HG02571 (cell line): ENCODE measurements at regions not wholly inside any gene's neighbourhood (a gene's known extent, or its start where the extent isn't known, plus 50 kb on each side); places are given as distances from the start of the nearest gene placed in this dataset.

Experiments used
- ATAC-seq: cut with Tn5 transposase; IDR thresholded peaks from one replicate; pipeline ENCODE4 v1.9.1; 2021; ENCODE audit warnings: mild to moderate bottlenecking, moderate library complexity; ENCODE audit not compliant: unreplicated experiment

- ATAC-seq: no peak
These were observed 262.9 kb downstream of the TDRD15 start for GRCh38 chr2:21386666-21387065.

DNA sequence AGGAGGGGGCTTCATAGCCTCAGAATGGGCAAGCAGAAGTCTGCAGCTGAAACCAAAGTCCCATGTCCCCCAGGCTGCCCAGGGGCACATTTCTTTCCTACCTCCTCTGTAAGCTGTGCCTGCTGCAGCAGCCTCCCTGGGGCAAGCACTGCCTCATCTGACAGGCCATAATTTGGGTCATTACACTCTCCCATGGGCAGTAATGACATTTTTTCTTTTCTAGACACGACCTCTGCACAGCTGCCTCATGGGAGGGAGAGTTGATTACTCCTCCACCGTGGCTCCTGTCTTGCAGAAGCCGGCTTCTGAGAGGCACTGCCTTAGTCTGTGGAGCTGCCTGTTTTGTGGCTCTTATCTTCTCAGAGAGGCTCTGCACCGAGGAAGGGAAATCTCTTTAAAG is 268.9 kb downstream of the TDRD15 start:
- ATAC-seq: no peak

DNA sequence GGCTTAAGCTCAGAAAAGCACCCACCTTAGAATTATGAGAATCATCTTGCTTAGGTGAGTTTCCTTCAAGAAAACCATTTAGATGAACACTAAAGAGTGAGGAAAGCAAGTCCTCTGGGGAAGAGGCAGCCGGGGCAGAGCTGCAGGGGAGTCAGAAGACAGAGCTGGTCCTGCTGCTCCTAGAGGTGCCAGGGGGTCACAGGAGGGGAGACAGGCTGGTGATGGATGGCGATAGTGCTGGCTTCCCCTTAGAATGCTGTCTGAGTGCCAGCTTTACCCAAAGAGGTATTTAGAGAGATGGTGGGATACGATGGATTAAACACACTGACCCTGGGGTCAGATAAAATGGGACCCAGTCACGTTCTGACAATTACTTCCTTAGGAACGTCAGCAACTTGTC is 269.4 kb downstream of the TDRD15 start:
- no peak for ATAC-seq

DNA sequence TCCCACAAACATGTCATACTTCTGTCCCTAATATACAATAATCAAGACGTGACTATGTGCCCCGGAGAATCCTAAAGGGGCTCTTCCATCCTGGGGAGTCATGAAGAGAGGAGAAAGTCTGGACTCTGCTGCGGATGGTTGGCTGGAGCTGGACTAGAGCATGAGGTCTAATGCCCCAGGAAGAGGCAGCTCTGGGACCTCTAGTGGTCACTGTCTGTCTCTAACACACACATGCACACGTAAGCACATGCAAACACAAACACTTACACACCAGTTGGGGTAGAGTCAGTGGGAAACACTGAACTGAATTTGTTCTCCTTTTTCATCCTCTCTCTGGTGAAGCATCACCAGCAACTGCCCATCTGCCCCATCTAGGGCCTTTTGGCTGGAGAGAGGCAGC is 271.6 kb downstream of the TDRD15 start:
- no peak for ATAC-seq

DNA sequence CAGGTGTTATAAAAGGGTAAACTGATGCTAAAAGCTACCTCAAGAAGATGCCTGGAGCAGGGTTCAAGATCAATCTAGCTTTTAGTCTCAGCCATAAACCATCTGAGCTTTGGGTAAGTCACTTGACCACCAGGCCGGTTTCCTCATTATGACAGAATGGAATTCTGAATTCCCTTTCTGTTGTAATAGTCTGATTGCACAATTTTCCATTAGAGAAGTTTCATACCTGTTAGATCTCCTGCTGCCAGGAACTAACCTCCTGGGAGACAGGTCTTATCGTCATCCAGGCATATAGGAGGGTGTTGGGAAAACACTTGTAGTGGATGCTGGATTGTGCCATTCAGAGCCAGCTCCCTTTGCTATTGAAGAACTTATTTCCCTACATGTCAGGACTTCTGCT is 272.5 kb downstream of the TDRD15 start:
- no peak for ATAC-seq

DNA sequence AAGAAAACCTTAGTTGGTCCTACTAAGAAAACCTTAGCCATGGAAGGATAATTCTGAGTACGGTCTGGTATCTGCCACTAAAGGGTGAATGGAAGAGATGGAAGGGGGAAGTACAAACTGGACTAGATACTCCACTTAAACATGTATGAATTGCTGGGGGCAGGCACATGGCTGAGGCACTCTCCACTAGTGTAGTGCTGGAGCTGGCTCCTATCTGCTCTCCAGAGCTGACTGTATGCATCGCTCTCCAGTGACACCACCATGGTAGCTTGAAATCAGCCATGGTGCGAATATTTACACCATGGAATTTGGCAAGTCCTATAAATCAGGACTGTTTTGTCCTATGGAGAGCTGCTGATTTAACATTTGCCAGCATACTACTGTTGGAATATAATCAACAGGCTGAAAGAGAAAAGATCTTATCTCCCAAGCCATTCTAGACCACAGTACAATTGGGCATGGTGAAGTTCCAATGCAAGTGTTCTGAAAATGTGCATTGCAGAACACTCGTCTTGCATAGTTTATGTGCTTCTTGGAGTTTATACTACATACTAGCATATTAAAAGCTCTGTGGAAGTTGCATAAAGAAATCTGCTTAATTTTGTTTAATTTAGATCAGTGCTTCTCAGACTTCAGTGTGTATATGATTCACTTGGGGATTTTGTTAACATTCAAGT is 277.4 kb downstream of the TDRD15 start:
- ATAC-seq: no peak

- no peak for ATAC-seq
These were observed 280.4 kb downstream of the TDRD15 start for GRCh38 chr2:21404137-21404536.

DNA sequence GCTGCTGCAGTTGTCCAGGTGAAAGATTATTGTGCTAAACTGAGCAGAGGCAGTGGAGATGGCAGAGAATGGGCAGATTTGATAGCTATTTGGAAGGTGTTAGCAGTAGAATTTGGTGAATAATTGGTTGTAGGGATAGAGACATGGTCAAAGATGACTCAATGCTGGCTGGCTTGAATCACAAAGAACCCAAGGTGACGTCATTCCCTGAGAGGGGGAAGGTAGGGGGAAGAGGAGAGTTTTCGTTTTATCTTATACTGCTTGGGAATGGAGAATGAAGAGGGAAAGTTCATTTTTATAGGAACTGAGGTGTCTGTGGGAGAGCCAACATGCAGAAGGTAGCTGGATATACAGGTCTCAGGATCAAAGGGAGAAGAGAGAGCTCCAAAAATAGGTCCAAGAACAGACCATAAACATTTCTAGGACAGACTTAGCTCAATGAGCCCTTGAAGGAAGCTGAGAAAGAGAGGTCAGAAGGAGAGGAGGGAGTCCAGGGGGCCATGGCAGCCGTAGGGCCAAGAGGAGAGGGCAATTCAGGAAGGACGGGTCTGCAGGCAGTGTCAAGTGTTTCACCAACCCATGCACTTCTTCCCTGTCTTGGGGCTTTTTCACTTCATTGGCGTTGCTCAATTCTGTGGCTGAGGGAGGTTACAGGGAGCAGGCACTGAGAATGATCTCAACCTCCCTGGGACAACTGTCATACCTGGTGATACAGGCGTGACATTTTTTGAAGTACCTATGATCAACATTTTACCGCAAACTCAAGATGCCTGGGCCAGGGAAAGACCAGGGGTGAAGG is 281.3 kb downstream of the TDRD15 start:
- no peak for ATAC-seq

DNA sequence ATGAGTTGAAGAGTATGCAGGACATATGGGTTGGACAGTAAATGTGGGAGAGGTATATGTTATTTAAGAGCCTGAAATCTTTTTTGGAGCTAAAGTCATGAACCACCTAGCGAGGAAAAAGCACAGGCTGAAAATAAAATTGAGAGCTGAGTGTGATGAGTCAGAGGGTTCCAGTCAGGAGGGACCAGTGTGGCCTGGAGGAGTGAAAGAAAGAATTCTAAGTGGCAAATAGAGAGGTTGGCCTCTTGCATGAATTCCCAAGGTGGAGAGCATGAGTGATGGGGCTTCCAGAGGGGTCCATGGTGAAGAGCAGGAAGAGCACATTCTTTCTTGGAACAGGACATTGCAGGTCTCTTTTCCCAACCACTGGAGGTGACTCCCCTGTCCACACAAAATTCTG is 282.6 kb downstream of the TDRD15 start:
- ATAC-seq: no peak

- ATAC-seq: no peak
These were observed 283.1 kb downstream of the TDRD15 start for GRCh38 chr2:21406911-21407310.

DNA sequence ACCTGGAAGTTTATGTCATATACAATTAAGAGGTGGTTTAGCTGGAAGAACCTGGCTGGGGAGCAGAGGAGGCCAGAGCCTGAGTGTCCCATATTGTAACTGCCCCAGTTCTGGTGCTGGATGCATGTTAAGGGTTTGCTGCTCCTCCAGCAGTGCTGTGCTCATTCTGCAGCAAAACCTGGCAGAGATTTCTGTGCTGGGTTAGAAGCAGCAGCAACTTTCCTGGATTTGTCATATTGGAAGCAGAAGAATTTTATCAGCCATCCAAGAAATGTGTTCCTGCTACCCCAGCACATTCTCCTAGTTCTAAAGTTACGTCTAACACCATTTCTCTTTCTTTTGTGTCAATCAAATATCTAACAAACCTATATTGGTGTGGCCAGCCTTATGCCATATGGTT is 284.1 kb downstream of the TDRD15 start:
- ATAC-seq: no peak

DNA sequence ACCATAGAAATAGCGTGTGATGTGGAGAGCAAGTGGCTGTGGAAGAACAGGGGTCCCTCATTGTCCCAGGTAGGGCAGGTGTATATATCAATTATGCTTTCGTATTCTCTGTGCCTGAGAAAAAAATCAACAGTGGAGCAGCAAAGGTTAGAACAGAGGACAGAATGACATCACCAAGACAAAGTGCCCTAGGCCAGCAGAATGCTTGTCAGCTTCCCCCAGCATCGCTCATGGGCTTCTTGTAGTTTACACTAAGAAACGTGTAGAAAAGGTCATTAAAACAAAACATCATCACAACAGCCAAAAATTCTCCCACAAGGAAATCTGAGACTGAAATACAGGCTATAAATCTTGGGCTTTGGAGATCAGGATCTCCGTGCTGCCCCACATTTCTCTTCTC is 288.0 kb downstream of the TDRD15 start:
- no peak for ATAC-seq

GRCh38 chr2:21412944-21413443 is 289.2 kb downstream of the TDRD15 start:
- ATAC-seq: no peak

GRCh38 chr2:21415234-21415633 is 291.5 kb downstream of the TDRD15 start:
- no peak for ATAC-seq

GRCh38 chr2:21416226-21416625 is 292.5 kb downstream of the TDRD15 start:
- no peak for ATAC-seq

- ATAC-seq: no peak
These were observed 294.7 kb downstream of the TDRD15 start for GRCh38 chr2:21418456-21418855.

DNA sequence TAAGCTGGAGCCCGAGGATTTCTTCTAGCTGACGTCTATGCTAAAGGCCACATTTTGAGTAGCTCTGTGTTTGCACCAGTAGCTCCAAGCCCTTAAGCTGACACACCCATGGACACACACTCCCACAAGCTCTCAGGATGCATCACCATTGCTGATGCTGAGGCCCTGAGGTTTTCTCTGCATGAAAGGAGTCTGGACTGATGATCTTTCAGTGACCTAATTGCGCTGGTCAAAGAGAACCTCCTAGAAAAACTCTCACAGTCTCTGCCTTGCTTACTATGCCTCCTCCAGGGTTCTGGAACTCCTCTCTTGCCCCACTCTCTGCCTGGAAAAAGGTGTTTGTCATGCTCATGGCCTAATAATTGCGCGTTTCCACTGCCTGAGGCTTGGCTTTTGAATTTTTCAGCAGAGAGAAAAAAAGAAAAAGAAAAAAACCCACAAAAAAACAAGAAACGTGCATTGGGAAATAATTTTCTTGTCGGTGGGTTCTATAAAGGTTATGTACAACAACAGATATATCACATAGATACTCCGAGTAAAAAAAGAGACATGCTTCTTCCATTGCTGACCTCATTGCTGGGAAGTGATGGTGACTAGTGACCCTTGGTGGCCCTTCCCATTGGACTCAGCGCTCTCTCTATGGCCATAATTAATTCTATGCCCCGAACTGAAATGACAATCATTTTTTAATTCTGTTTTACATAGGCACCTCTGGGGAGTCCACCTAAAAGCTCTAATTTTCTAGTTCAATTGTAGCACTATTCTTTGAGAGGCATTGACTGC is 297.0 kb downstream of the TDRD15 start:
- ATAC-seq: no peak

GRCh38 chr2:21422050-21422449 is 298.3 kb downstream of the TDRD15 start:
- no peak for ATAC-seq

DNA sequence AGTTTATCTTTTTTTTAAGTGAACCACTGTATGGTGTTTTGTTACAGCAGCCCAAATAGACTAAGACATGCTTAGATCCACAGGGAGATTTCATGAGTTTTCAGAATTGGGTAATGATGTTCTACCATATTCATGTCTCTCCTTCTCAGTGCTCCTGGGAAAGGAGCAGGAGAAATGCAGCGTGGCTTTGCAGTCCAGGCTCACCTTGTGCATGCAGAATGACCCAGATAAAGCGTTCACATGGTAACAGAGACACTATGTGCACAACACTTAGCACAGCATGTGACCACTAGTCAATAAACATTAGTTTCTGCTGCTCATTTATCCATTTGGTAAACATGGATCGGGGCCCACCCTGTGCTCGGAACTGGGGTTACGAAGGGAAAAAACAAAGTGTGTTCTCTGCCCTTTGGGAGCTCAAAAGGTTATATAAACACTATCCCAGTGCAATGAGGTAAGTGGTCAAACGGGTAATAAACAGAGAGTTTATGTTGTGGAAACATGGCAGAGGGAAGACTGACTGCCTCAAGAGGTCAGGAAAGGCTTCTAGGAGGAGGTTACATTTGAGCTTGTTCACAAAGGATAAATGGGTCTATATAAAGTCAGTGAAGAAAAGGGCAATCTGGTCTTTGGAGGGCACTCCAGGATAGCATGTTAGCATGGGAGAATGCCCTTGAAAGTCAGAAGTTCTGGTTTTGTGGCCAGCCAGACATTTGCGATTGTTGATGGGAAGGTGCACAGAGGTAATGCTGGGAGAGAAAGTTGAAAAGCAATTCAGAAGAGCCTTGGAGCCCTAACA is 299.2 kb downstream of the TDRD15 start:
- ATAC-seq: no peak

DNA sequence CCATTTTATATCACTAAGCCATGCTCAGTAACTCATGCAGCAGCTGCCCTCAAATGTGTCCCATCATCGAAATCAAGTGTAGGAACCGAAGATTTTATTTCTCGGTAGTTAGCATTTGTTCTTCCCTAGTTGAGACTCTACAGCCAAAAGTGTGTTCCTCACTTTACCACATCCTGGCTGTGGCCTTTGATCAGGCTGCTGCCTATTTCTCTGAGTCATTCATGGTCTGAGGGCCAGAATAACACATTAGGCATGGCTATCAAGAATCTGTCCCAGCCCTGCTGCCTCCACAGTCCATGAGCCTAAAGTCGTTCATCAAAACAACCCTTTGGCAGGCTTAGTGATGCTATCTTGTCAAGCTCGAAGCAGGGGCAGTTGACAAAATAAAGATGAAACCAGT is 300.1 kb downstream of the TDRD15 start:
- no peak for ATAC-seq

DNA sequence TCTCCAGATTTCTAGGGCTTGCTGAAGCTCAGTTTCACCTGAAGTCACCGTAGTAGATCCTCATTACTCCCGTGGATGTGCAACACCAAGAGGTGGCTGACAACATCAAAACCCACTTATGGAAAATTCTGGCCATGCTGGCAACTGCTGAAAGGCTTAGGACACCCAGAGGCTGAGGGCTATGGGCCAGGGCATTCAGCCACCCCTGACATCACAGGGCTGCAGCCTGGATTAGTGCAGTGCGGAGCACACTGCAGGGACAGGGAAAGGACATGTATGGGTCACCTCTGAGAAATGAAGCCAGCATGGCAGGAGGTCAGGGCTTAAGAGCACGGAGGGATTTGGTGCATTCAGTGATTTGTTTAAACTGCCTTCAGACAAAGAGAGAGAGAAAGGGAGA is 300.6 kb downstream of the TDRD15 start:
- ATAC-seq: no peak
